Esophagus mucosa (tissue), 1 donor: ENCODE measurements at regions not wholly inside any gene's neighbourhood (a gene's known extent, or its start where the extent isn't known, plus 50 kb on each side); places are given as distances from the start of the nearest gene placed in this dataset.
"Not testable (repeated sequence)": the region's sequence is repeated elsewhere in the genome, so short reads cannot be mapped to it uniquely, and the experiment has no call there.

Source experiments
- ATAC-seq: fragments of 200-7000 bp; cut with Tn5 transposase; one replicate; pipeline ENCODE4 v1.9.1; 2020
- donor health status: DM: yes; HTN: yes; CAD: no.

DNA sequence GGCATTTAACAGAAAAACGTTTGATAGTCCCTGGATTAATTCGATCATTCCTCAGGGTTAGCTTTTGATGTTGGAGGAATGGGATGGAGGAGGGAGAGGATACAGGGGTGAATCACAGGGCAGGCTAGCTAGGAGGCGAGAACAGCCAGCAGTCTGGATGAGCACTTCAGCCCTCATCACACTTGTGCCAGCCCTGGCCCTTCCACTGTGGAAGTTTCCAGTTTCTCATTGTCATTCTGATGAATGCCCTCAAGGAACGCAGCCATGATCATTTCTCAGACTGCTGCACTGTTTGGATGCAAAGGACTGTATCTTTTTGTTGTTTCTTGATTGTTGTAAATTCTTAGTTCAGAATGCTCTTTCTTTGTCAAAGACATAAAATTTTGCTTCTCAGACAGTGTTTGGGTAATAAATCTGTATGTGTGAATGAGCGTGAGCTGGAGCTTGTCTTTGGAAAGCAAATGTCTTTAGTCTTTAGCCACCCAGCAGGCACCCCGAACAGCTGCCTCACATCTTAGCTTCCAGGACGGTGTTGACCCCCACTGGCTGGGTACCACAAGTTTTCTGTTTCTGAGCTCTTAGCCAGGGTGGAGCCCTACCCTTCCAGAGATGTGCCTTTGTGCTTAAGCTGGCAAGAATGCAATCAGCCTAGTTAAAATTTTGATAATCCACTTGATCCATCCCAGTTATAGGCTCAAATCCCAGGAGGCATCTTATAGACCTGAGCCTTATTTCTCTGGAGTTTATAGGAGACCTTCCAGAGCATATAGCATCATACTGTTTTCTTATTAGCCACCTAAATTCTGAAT lies 121.1 kb downstream of the PDCD6IP start:
- ATAC-seq: no peak

GRCh38 chr3:33920511-33920910 lies 122.1 kb downstream of the PDCD6IP start:
- no peak for ATAC-seq

DNA sequence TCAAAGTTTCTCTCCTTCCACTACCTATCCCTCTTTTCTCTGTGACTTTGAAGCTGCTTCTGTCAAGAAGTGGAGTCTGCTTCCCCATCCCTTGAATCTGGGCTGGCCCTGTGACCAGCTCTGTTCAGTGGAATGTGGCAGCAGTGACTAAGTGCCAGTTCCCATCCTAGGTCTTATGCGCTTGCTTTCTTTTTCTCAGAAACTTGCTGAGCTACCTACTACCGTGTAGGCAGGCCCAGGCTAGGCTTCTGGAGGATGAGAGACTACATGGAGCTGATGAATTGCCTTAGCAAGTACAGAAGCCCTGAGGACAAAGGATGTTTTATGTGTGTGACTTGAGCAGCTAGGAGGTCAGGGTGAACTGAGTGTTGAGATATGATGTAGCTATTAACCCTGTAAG lies 123.2 kb downstream of the PDCD6IP start:
- peak; percentile 70 for ATAC-seq

- no peak for ATAC-seq
Observed at GRCh38 chr3:33926998-33927605, 128.7 kb downstream of the PDCD6IP start.

DNA sequence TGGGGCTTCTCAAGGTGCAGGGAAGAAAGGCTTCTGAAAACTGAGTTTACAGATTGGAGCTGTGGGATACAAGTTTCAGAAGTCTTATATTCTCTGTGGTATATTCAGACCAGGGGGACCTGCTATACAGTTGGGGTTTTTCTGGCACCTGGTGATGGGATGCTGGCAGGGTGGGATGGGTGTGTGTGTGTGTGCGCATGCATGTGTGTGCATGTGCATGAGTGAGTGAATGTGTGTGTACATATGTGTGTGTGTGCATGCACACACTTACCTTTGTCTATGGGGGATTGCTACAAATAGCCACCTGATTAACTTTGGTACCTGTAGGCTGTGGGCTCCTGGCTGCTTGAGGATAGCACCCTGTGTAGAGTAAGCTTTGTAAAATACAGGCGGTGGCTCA lies 131.4 kb downstream of the PDCD6IP start:
- ATAC-seq: no peak

DNA sequence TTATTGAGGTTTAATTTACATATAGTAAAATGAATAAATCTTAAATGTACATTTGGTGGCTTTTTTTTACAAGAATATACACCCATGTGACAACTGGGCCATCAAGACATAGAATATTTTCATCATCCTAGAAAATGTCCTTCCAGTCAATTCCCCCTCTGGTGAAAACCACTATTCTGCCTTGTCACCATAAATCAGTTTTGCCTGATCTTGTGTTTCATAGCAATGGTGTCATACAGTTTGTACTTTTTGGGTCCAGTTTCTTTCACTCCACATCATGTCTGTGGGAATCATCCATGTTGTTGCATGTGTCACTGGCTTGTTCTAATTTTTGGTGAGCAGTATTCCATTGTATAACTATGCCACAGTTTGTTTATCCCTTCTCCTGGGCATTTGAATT lies 133.1 kb downstream of the PDCD6IP start:
- ATAC-seq: no peak

- no peak for ATAC-seq
Observed at GRCh38 chr3:33932010-33932764, 133.8 kb downstream of the PDCD6IP start.

GRCh38 chr3:33936171-33936920 lies 137.9 kb downstream of the PDCD6IP start:
- ATAC-seq: no peak

GRCh38 chr3:33936921-33937525 lies 138.6 kb downstream of the PDCD6IP start:
- no peak for ATAC-seq

DNA sequence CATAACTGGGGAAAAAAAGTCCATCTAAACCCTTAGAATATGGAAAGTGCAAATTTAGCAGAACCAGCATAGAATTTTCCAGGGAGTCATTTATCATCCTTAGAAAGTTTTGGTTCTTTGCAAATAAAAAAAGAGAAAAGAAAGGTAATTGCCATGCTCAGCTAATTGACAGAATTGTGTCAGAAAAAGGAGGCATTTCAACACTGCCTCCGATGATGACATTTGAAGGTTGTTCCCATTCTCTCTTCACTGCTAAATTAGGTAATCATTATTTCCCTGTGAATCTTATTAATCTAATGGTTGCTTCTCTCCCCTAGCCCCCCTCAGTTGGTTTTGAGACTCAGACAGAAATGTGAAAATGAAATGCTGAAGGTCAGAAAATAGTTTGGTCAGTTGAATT lies 139.2 kb downstream of the PDCD6IP start:
- no peak for ATAC-seq

DNA sequence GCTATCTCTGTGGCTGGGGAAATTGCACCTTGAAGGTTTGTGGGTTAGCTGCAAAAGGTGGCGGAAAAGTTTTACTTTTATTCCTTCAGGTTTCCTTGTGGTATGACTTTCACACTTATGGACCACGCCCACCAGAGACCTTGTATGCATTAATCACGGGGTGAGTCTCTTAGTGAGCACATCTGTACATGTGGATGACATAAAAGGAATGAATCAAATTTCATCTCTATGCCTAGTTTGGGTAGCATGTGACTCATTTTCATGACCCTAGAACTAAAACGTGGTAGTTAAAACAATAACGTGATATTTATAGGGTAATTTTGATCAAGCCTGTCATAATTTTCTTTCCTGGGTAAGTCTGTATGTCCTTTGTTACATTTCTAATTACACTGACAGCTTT lies 141.7 kb downstream of the PDCD6IP start:
- peak; percentile 64 for ATAC-seq

DNA sequence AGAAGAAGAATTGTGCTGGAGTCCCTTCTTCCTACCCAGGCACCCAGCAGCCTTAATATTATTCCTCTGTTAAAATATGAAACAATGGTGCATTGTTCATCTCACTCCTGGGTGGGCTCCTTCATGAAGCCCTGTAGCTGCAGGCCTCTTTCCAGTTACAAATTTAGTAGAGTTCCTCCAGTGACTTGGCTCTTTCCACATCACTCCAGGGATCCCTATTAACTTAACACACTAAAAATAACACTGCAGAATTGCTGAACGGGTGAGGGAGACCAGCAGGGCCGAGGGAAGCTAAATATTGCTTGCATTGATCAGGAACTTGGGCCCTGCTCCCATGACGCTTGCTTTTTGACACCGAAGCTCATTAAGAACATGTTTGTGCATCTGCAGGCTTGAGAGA lies 142.3 kb downstream of the PDCD6IP start:
- no peak for ATAC-seq

DNA sequence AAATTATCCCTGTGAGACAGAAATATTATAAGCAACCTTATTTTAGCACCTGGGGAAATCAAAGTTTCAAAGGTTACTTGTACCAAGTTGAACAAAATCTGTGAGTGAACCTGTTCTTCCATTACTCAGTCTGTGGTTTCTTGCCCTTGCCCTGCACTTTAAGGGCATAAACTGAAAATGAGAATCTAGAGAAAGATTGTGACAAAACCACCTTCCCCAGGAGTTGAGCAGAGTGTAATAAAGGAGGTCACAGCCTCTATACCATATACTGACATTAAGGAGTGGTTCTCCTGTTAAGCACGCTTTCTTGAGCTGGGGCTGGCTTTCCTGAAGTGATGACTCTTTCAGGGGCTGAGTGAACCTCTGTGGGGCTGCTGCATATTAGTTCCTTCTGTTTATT lies 143.4 kb downstream of the PDCD6IP start:
- ATAC-seq: no peak

DNA sequence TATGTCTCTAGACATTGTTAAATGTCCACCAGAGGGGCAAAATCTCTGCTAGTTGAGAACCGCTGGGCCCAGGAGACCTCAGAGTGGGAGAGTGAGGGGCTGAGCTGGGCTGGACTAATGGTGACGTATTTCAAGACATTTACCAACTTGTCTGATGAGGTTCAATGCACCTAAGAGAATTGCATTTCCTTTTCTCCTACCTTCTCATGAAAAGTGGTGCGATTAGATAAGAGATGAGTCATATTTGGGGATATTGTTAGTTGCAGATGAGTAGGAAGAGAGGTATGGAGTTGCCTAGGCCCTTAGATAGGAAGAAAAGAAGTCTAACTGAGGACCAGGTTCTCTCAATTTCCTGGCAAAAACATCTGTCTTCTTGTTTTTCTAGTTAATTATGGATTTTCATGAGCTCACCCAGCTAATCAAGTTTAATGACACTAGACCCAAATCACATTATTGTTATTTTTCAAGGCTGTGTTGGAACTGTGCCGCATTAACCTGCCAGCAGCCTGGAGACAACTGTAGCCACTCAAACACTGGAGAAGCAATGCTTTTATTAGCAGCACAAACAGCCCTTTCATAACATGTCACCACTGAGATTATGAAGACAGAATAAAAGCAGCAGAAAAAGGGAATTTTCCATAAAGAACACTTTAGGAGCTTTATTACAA lies 144.2 kb downstream of the PDCD6IP start:
- ATAC-seq: no peak

DNA sequence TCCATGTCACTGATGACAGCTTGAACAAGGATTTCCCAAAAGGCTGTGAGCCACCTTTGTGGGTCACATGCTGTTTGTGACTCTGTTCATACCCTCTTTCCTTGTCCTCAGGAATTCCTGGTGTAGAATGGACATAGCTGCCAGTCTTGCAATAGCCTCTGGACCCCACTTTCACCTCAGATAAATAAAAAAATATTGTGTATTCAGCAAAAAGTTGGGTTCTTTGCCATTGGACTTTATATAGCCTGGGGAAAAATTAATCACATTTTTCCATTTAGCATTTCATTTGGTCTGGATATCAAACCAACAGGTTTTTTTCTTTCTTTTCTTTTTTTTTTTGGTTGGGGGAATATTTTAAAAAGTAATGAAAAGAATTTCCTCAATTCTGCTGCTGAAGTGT lies 144.8 kb downstream of the PDCD6IP start:
- no peak for ATAC-seq

DNA sequence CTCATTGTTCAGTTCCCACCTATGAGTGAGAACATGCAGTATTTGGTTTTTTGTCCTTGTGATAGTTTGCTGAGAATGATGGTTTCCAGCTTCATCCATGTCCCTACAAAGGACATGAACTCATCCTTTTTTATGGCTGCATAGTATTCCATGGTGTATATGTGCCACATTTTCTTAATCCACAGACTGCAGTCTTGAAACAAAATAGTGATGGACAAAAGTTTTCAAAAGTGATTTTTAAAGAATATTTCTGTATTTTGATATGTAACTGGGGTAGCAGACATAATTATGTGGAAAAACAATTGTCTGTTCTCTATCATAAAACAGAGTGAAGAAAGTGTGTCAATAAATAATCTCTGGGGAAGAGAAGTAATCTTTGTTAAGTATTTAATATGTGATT lies 148.2 kb downstream of the PDCD6IP start:
- ATAC-seq: not testable (repeated sequence)

GRCh38 chr3:33947272-33948195 lies 149.1 kb downstream of the PDCD6IP start:
- ATAC-seq: no peak

GRCh38 chr3:33949074-33949473 lies 150.6 kb downstream of the PDCD6IP start:
- ATAC-seq: no peak

DNA sequence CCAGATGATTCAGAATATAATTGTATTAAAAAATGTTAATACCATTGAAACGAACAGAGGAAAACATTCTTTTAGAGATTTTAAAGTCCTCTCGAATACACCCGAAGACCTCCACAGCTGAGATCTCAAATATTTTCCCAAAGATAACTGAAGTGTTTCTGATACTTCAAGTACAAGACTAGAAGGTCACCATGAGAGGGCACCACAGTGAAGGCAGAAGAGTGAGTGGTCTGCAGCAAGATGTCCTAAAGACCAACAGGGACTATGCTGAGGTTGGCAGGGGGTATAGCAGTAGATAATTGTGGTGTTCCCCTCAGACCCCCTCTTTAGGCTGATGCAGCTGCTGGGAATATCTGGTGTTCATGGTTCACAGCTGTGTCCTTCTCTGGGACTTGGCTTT lies 156.5 kb downstream of the PDCD6IP start:
- no peak for ATAC-seq

GRCh38 chr3:33956206-33956605 lies 157.8 kb downstream of the PDCD6IP start:
- no peak for ATAC-seq

GRCh38 chr3:33956776-33957175 lies 158.3 kb downstream of the PDCD6IP start:
- no peak for ATAC-seq
